GM12878 (cell line): ENCODE measurements at regions not wholly inside any gene's neighbourhood (a gene's known extent, or its start where the extent isn't known, plus 50 kb on each side); places are given as distances from the start of the nearest gene placed in this dataset.

Source experiments
- EZH2 ChIP-seq: IDR thresholded peaks from 2 replicates; pipeline ENCODE4 v1.6.1; 2012; ENCODE audit warnings: low read depth, mild to moderate bottlenecking, control low read depth, inconsistent platforms, low read length, borderline replicate concordance; ENCODE audit not compliant: control insufficient read depth
- SUZ12 ChIP-seq: fragments of 200-600 bp; sonication (generic); IDR thresholded peaks from one replicate; pipeline ENCODE4 v1.6.1; 2018; ENCODE audit warnings: antibody characterized with exemption, mild to moderate bottlenecking; ENCODE audit not compliant: unreplicated experiment
- TF ChIP-seq, protein P1 (sequence below): IDR thresholded peaks from 2 replicates; pipeline ENCODE4 v1.6.1; 2012; ENCODE audit warnings: improper control_type of control experiment, low read depth, low read length; ENCODE audit not compliant: insufficient replicate concordance
- TF ChIP-seq, protein P2 (sequence below): fragments of 450-650 bp; IDR thresholded peaks from 2 replicates; pipeline ENCODE4 v1.6.1; 2016; ENCODE audit warnings: mild to moderate bottlenecking

DNA sequence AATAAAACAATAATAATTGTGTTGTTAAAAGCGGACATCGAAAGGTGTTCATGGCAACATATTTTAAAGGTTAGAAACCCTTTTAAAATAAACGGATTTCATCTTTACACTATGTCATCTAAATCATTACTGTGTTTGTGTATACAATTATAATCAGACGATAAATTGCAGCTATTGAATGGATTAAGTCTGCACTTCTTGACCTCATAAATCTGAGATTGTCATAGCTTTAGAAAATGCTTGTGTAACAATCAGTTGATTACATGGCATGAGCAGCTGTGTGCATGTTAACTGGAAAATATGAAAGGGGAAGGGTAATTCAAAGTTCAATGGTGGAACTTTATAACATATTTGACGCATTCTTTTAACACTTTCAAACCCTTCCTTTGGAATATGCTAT lies 152.4 kb upstream of the MDFIC2 start:
- TF ChIP-seq EZH2 (no peak), SUZ12 (no peak)
- TF ChIP-seq, protein P1, sequence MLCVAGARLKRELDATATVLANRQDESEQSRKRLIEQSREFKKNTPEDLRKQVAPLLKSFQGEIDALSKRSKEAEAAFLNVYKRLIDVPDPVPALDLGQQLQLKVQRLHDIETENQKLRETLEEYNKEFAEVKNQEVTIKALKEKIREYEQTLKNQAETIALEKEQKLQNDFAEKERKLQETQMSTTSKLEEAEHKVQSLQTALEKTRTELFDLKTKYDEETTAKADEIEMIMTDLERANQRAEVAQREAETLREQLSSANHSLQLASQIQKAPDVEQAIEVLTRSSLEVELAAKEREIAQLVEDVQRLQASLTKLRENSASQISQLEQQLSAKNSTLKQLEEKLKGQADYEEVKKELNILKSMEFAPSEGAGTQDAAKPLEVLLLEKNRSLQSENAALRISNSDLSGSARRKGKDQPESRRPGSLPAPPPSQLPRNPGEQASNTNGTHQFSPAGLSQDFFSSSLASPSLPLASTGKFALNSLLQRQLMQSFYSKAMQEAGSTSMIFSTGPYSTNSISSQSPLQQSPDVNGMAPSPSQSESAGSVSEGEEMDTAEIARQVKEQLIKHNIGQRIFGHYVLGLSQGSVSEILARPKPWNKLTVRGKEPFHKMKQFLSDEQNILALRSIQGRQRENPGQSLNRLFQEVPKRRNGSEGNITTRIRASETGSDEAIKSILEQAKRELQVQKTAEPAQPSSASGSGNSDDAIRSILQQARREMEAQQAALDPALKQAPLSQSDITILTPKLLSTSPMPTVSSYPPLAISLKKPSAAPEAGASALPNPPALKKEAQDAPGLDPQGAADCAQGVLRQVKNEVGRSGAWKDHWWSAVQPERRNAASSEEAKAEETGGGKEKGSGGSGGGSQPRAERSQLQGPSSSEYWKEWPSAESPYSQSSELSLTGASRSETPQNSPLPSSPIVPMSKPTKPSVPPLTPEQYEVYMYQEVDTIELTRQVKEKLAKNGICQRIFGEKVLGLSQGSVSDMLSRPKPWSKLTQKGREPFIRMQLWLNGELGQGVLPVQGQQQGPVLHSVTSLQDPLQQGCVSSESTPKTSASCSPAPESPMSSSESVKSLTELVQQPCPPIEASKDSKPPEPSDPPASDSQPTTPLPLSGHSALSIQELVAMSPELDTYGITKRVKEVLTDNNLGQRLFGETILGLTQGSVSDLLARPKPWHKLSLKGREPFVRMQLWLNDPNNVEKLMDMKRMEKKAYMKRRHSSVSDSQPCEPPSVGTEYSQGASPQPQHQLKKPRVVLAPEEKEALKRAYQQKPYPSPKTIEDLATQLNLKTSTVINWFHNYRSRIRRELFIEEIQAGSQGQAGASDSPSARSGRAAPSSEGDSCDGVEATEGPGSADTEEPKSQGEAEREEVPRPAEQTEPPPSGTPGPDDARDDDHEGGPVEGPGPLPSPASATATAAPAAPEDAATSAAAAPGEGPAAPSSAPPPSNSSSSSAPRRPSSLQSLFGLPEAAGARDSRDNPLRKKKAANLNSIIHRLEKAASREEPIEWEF = no peak
- TF ChIP-seq, protein P2, sequence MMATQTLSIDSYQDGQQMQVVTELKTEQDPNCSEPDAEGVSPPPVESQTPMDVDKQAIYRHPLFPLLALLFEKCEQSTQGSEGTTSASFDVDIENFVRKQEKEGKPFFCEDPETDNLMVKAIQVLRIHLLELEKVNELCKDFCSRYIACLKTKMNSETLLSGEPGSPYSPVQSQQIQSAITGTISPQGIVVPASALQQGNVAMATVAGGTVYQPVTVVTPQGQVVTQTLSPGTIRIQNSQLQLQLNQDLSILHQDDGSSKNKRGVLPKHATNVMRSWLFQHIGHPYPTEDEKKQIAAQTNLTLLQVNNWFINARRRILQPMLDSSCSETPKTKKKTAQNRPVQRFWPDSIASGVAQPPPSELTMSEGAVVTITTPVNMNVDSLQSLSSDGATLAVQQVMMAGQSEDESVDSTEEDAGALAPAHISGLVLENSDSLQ = no peak
